ENCODE measurements at regions not wholly inside any gene's neighbourhood (a gene's known extent, or its start where the extent isn't known, plus 50 kb on each side); places are given as distances from the start of the nearest gene placed in this dataset.

- TF ChIP-seq CTCF (IDR thresholded peaks at IDR 0.05) (no peak), POLR2AphosphoS5 (IDR thresholded peaks at IDR 0.05; ENCODE audit: insufficient read depth in 1 of 2, low read depth in 1 of 2) (no peak), POLR2A (IDR thresholded peaks at IDR 0.05) (no peak)
These were observed 123.9 kb upstream of the SULT1C3 start for GRCh38 chr2:108115868-108116267.

Data from vagina (tissue), 2 donors.